ELF-1 (cell line): ENCODE measurements at regions not wholly inside any gene's neighbourhood (a gene's known extent, or its start where the extent isn't known, plus 50 kb on each side); places are given as distances from the start of the nearest gene placed in this dataset.
"Not testable (repeated sequence)": the region's sequence is repeated elsewhere in the genome, so short reads cannot be mapped to it uniquely, and the experiment has no call there.

ENCODE experiments used
- DNase-seq: peaks from one replicate; pipeline ENCODE4 v3.0.0-alpha.2; 2016; ENCODE audit warnings: low read depth, low spot score

DNA sequence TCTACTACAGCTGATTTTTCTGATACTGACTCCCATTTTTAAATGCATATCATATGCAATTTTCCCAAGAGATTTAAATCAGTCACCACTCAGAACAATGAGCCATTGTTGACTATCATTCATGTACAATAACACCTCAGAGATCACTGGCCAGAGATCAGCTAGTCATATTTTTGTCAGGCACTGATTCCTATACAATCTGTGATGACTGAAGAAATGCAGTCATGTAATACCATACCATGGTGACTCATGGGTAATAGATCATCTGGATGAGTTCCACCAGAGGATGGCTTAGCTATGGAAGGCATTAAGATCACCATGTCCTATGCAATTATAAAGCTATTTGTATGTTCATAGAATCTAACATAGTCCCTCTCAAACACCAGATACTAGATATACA, 285.7 kb upstream of the DCC start:
- no peak for DNase-seq

DNA sequence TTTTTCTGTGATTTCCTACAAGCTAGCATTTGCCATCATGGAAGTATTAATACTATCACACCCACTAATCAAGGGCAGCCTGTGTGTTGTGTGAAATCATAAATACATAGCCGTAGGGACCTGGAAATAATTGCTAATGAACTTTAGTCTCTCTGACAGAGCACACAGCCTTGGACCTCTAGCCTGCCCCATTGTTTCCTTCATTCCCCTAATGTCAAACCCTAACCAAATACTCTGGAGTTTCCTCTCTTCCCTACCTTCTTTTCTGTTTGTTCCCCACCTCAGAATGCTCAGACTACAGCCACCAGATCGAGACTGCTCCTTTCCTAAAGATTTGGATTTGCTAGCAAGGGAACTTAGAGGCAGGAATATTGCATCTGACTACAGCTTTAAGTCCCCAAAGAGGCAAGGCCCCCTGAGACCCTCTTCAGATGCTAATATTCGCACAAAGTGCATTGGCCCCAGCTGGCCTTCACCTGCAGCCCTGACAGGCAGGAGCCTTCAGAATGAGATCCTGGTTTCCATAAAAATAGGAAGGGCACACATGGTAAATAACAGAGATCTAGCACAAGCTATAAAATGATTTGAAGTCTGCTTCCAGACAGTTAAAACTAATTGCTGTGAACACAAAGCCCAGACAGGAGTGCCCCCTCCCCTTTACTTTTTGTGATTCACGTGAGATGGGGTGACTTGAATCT, 279.2 kb upstream of the DCC start:
- peak; percentile 6 for DNase-seq

DNA sequence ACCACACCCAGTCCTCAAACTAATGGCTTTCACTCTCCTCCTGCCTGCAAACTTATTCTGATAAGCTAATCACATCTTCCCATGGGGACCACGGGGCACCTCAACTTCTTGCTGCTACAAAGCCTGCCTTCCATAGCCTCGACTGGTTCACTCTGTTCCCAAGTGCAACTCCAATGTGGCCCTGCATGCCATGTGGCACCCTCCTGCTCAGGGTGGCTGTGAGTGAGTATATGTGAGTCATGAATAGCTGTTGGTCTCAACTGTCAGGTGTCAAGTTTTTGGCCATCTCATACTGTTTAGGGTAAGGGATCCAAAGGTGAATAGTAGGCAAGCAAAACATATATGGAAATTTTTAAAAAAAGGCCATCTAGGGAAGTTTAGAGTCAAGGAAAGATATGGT, 276.1 kb upstream of the DCC start:
- DNase-seq = no peak

DNA sequence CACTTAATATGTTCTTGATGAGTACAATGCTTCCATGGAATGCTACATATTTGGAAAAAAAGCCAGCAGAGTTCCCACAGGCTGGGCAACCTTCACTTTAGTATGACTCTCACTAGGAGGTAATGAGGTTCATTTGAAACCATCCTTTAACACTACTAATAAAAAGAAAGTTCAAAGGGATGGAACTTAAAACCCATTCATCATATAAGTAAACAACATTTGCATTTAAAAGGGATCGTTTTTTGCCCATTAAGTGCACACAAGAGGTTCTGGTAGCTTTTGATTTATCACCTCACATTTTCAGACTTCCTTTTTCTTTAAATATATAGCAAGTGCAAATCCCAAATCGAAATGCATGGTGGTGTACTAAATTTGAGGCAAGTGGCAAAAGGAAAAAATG, 270.8 kb upstream of the DCC start:
- no peak for DNase-seq

DNA sequence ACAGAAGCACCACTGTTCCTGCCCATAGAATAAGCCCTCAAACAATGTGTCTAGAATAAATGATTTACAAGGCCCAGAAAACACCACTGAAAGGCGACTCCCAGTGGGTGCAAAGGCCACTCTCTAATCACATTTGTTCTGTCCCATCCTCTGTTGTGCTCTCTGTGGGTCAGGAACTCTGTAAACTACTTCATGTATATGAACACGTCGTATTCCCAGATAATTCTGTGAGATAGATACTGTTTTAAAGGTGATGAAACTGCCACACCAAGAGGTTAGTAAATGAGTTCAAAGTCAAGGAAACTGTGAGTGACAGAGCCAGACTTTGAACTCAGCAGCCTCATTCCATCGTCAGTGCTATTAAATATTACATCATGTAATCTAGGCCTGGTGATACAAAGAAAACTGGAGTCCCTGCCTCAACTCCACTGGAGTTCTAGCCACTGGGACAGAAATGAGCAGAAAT, 269.7 kb upstream of the DCC start:
- no peak for DNase-seq

DNA sequence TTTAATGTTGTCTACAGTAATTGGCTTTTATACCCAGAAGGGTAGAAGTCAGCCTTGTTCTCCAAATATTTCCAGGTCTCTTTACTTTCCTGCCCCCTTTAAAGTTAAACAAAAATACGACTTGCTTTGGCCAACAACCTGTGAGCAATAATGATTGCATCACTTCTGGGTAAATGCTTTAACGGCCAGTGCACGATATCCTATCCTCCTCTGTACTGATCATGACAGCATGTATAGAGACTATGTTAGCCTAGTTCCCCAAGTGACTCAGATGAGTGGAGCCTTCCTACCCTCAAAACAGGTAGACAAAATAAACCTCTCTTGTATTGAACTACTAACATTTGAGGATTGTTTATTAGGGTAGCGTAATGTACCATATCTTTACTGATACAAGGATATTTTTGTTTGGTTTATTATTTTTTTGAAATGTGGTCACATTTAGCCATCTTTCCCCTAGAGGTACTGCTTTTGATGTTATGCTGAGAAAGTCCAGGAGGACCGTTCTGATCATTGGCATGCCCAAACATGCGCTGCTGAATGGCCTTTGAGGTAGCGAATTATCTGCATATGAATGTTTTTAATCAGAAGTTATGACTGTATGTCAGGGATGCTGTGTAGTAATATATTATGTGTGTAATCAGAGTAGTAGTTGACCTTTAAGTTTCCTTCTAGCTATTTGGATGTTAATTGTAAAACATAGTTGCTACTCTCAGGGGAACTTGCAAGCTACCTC, 262.6 kb upstream of the DCC start:
- no peak for DNase-seq

DNA sequence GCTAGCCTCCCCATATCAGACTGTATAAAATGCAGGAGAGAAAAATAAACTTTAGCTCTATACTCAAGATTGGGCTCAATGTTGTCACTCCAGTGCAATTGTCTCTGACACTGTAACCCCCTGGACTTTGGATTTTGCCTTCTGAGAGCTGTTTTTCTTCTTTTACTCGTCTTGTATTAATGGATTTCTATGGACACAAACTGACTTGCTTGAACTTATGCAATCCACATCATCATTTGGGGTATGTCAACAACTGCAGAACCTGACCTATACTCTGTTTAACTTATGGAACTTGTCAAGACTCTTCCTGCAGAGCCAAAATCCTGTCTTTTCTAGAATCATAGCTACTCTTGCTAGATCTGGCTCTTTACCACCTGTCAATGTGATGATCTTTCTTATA, 257.8 kb upstream of the DCC start:
- DNase-seq = no peak

DNA sequence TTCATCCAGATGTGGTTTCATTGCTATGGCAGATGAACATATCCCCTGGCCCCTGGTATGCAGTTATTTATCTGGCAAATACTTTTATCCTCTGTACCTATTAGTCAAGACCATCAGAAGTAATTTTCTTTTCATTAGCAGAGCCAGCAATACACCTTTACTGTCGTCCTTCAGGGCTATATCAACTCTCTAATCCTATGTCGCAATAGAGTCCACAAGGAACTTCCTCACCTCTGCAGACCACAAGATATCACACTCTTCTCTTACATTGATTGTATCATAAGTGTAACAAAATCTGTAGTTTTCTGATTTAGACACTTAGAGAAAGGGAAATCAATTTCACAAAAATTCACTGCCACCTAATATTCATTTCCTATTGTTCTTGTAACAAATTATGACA, 252.9 kb upstream of the DCC start:
- no peak for DNase-seq

DNA sequence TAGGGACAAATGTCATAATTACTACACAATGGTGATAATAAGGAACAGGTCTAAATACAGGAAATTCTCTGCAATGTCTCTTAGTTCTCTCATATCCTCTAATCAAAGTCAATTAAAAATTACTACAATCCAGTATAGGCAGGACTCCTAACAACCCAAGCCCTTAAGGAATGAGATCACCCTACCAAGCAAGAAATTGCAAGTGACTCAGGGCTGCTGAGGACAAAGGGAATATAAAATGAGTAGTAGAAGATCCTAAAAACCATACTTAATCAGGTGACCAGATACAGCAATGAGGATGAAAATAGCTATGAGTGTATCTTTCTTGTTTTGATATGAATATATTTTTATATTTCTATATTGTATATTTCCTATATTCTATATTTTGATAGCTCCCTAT, 250.0 kb upstream of the DCC start:
- no peak for DNase-seq

DNA sequence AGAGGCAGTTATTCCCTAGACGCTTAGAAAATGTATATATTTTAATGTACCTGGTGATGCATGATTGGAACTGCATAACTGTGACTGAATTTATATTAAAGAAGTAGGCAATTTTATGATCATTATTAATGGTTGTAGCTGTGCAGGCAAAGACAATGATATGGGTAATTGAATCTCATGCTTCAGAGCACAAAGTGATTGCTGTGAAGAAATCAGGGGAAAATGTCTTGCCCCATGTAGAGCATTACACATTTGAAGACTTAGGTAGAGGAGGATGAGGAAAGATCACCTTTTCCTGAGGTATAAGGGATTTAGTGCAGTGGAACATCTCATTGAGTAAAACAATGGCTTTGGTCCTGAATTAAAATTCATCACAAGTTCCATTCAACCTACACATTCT, 246.8 kb upstream of the DCC start:
- no peak for DNase-seq

DNA sequence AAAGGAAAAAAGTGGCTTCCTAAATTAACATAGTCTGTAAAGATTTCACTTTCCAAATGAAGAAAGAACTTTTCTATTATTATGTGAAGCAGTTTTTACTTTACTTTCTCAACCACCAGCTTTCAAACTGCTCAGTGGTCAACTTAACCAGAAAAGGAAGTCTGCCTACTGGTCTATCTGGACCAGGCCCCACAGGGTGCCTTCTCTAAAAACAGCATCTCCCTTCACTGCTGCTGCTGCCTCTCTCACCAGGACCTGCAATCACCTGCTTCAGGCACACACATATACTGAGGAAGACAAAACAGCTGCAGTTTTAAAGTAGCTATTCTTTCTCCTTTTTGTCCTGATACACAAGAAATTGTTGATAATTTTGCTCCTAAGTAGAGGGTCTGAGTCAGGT, 221.3 kb upstream of the DCC start:
- DNase-seq = no peak

DNA sequence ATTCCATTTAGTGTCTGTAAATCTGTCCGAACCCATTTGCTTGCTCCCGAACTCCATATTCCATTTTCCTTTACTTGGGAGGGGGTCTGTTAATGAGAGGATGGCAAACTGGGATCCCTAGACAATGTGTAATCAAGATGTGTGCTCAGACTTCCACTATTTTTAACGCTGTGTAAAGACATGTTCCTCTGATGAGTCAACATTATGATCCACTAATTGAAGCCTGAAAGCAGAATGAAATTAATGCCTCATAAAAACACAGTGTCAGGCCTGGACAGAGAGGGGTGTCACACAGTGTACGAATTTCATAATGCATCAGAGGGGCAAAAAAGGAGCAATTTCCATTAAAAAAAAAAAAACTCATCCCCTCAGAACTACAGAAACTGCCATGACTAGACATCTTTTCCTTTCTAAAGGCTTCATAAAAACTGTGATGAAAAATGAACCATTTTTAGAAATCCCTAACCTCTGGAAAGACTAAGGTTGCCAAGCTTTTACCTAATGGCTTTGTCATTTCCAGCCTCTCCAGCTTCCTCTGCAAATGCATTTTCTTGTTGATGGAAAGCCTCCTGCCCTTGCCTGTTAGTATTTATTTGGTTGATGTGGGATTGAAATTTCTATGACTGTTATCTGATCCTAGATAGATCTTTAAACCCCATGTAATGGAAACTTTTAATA, 209.2 kb upstream of the DCC start:
- no peak for DNase-seq

DNA sequence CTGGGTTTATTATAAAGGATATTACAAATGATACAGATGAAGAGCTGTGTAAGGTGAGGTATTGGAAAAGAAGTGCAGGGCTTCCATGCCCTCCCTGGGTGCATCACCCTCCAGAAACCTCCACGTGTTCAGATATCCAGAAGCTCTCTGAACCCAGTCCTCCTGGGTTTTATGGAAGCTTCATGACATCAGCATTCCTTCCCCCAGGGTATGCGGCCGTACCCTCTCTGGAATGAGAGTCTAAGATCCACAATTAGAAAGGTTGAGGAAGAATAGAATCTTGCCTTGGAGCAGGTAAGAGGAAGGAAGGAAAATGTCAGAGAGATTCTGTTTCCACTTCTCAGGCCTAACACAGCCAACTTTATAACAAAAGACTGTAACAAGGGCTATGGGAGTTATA, 208.2 kb upstream of the DCC start:
- peak; percentile 51 for DNase-seq

DNA sequence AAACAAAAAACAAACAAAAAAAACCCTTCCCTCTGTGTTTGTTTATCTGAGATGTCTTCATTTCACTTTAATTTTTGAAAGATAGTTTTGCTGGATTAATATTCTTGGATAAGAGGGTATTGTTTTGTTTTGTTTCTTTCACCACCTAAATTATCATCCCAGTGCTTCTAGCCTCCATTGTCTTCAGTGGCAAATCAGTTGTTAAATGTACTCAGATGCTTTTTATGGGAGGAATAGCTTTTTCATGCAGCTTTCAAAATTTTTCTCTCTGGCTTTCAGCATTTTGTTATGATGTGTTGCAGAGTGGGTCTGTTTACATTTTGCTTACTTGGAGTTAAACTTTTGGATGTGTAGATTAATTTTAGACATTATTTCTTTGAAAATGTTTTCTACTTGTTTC, 203.5 kb upstream of the DCC start:
- DNase-seq = no peak

DNA sequence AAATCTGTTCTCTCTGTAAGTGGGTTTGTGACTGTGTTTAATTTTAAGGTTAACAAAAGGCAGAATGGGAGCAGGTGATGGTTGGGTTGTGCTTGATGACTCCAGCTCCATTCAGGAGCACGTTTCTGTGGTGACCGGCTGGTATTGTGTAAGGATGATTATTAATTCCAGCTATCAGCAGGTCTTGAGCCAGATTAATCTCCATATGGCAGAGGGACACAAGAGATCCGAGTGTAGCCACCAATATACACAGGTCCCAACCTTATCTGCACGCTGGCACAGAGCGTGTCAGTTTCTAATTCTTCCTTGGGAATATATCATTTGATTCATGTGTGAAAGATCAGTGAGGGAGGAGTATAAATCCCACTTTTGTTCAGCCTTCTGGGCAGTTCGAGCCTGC, 199.0 kb upstream of the DCC start:
- DNase-seq = no peak

DNA sequence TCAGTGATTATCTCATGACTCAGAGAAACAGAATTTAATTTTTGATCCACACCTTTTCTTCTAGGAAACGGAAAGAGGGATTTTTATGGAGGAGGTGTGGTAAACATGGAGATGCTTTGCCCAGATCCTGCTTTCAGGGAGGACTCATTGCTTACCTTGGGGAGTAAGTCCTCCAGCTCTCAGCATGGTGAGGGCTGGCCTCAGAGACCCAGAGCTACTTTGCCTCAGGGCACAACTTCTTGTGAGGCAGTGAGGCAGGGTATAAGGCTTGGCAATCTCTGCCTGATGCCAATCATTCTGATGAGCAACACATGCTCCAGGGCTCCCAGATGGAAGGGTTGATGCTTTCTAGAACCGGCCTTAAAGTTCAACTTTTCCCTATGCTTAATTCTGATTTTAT, 189.9 kb upstream of the DCC start:
- peak; percentile 4 for DNase-seq

DNA sequence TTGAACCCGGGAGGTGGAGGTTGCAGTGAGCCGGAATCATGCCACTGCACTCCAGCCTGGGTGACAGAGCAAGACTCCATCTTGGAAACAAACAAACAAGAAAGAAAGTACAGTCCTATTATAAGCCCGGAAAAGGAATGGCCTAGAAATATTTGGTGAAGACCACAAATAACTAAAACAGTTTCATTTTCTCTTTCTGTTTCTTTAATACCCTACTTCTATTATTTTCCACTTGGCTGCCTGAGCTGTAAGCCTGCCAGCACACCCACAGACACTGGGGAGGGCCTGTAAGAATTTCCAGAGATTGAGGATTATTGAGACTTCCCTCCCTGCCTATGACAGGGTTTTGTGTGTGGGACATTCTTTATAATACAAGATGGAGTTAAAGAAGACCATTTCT, 188.0 kb upstream of the DCC start:
- no peak for DNase-seq

DNA sequence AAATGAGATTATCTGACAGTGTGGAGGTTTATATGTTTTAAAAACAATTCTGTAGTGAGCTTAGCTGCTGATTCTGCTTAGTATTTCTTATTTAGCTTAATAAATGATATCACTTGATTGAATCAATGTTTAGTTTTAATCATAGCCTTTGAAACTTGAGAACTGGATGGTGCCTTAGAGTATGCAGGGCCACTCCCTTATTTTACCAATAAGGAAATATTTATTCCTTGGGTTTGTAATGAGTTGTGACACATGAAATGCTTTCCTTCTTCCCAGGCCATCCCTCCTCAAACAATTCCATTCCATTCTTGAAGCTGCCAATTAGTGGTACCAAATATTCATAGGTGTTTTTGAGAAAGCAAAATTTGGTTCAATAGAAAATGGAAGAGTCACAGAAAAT, 183.8 kb upstream of the DCC start:
- DNase-seq = no peak

DNA sequence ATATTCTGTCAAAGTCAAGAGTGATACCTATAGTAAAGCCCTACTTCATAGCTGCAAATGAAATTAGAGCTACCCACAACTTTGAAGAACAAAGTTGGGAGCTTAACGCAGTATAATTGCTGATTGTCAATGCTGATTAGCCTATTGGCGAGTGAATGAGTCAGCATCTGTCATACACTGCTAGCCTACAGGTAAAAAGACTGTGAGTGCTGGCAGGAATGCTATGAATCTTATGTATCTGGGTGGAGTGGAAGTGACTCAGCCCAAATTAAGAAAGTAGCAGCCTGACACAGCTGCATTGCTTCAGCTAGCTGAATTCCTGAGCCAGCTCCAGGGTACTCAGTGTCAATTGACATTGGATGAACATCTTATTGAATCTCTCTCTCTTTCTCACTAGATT, 179.4 kb upstream of the DCC start:
- peak; percentile 60 for DNase-seq

DNA sequence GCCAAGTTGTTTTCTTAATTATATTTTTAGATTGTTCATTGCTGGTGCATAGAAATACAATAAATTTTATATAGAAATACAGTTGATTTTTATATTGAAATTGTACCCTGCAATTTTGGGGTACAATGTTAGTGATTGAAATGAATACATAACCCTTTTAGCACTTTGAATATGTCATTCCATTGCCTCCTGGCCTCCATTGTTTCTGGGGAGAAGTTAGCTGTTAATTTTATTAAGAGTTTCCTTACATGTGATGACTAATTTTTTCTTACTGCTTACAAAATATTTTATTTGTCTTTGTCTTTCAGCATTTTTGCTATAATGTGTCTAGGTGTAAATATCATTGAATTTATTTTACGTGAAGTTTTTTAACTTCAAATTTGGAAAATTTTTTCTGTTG, 176.5 kb upstream of the DCC start:
- no peak for DNase-seq

DNA sequence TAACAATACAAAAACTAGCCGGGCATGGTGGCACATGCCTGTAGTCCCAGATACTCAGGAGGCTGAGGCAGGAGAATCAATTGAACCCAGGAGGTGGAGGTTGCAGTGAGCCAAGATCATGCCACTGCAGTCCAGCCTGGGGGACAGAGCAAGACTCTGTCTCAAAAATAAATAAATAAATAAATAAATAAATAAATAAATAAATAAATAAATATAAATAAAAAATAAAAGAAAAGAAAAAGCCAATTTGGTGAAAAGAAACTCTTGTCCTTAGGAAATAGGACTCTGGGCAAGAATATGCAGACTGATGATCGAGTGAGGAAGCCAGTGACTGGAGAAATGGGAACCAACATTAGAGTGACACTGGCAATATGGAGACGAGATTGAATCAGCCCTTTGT, 171.9 kb upstream of the DCC start:
- not testable (repeated sequence) for DNase-seq

DNA sequence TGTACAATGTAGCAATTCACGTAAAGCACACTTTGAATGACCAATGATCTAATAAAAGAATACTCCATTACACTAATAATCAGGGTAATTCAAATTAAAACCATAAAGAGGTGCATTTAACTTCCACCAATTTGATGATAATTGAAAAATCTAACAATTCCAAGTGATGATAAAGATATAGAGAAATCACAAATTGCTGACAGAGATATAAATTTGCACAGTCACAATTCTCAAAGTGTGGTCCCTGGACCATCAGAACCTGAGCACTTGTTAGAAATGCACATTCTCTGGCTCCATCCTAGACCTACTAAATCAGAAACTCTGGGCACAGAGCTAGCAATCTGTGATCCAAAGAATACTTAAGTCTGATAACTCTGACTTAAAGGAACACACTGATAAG, 165.8 kb upstream of the DCC start:
- no peak for DNase-seq

DNA sequence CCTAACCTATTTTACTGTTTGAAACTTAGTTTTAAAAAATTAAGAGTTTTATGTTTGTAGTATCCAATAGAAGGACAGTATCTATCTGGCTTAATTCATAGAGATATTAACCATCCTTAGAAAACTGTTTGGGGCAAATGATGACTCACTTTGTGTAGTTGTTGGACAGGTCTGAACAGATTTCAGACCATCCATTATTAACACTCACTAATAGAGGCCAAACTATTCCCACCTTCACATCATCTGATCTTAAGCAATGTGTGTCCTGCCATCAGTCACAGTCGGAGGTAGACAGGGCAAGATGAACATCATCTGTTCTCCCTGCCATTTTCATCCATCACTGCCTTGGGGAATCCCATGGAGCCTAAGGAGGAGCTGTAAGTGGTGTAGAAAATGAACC, 164.6 kb upstream of the DCC start:
- DNase-seq = no peak
